ENCODE measurements at regions not wholly inside any gene's neighbourhood (a gene's known extent, or its start where the extent isn't known, plus 50 kb on each side); places are given as distances from the start of the nearest gene placed in this dataset.
"Not testable (repeated sequence)": the region's sequence is repeated elsewhere in the genome, so short reads cannot be mapped to it uniquely, and the experiment has no call there.

DNA sequence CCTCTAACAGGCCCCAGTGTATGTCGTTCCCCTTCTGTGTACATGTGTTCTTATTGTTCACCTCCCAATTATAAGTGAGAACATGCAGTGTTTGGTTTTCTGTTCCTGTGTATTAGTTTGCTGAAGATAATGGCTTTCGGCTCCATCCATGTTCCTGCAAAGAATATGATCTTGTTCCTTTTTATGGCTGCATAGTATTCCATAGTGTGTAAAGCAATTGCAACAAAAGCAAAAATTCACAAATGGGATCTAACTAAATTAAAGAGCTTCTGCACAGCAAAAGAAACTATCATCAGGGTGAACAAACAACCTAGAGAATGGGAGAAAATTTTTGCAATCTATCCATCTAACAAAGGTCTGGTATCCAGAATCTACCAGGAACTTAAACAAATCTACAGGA, 102.2 kb upstream of the ZNF92 start:
- not testable (repeated sequence) for TF ChIP-seq POLR2AphosphoS5, POLR2A (IDR thresholded peaks at IDR 0.05; ENCODE audit: low read depth, low read length)

Measured in GM12892 (cell line).